Retinal pigment epithelial cell (primary cell): ENCODE measurements at regions not wholly inside any gene's neighbourhood (a gene's known extent, or its start where the extent isn't known, plus 50 kb on each side); places are given as distances from the start of the nearest gene placed in this dataset.

Experiments used
- DNase-seq: peaks from one replicate; pipeline ENCODE4 v3.0.0-alpha.2; 2010; ENCODE audit warnings: low read depth
- H3K4me3 ChIP-seq: 2 replicates; pipeline ENCODE4 v1.5.1; 2011; ENCODE audit warnings: mild to moderate bottlenecking, low read length, control low read depth, moderate library complexity
- TF ChIP-seq, protein P1 (sequence below): conservative IDR thresholded peaks from 2 replicates; pipeline ENCODE4 v1.5.1; 2011; ENCODE audit warnings: low read depth, low read length, control low read depth, inconsistent platforms

DNA sequence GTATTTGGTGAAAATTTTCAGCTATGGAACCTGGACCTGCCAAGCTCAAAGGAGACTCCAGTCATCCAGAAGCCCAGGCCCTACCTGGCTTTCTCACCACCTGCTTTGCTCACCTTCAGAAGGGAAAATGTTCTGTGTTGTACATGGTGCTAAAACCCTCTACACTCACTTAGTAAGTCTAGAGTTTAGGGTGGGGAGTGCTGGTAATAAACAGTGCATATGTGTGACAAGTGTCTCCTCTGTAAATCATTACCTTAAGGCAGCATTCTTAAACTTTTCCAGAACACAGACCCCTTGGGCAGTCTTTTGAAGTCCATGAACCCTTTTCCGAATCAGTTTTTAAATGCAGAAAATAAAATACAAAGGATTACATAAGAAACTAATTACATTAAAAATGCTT lies 248.8 kb upstream of the PIK3R1 start:
- no peak overlapping the region for H3K4me3 ChIP-seq
- TF ChIP-seq, protein P1, sequence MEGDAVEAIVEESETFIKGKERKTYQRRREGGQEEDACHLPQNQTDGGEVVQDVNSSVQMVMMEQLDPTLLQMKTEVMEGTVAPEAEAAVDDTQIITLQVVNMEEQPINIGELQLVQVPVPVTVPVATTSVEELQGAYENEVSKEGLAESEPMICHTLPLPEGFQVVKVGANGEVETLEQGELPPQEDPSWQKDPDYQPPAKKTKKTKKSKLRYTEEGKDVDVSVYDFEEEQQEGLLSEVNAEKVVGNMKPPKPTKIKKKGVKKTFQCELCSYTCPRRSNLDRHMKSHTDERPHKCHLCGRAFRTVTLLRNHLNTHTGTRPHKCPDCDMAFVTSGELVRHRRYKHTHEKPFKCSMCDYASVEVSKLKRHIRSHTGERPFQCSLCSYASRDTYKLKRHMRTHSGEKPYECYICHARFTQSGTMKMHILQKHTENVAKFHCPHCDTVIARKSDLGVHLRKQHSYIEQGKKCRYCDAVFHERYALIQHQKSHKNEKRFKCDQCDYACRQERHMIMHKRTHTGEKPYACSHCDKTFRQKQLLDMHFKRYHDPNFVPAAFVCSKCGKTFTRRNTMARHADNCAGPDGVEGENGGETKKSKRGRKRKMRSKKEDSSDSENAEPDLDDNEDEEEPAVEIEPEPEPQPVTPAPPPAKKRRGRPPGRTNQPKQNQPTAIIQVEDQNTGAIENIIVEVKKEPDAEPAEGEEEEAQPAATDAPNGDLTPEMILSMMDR: no peak
- no peak for DNase-seq

- DNase-seq: no peak
- TF ChIP-seq, protein P1: no peak
- H3K4me3 ChIP-seq: no peak overlapping the region
These were observed 250.9 kb upstream of the PIK3R1 start for GRCh38 chr5:67964619-67965018.

DNA sequence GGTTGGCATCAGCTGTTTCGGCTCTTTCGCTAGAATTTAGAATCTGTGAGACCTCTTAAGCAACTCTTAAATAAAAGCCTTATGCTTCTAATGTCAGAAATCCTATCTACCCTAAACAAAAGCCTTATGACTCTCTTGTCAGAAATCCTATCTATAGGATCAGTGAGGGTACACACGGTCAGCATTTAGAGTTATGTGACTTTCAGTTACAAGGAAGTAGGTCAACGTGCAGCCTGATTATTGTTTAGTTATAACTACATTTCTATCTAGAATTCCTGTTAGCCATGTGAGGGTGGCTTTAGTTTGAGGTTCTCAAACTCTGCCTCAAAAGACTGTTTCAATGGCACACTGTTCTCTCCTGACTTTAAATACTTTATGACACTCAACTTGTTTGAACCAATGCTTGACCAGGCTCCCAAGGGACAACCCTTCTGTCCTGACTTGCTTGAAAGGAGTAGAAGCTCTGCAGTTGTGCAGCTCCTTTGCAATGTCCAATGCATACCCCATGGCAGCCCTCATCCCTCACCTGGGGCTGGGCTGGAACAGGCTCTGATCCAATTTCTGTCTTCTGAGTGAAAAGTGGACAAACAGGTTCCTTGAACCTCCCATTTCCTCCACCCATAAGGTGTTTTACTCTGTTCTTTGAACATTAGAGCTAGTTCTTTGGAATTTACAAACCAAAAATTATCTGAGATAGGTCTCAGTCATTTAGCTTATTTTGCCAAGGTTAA lies 251.6 kb upstream of the PIK3R1 start:
- TF ChIP-seq, protein P1: no peak
- no peak overlapping the region for H3K4me3 ChIP-seq
- DNase-seq: no peak

GRCh38 chr5:67960939-67961338 lies 254.6 kb upstream of the PIK3R1 start:
- H3K4me3 ChIP-seq: no peak overlapping the region
- DNase-seq: peak; percentile 39
- TF ChIP-seq, protein P1: no peak

DNA sequence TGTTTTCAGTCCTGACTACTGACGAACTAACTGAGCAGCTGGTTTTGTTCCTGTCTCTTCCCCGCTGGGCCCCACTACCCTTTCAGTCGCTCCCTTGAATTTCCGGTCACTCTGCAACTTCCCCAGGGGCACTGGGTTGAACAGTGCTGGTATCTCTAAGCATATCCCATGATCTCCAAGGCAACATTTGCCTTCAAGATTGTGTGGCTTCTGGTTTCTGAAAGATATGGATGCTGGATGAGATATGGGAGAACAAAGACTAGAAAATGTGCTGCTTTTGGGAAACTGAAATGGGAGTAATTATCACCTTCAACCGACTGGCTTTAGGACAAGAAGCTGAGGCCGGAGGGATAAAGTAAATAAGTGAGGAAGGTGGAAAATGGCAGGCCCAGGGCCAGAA lies 258.2 kb upstream of the PIK3R1 start:
- TF ChIP-seq, protein P1: no peak
- H3K4me3 ChIP-seq: no peak overlapping the region
- DNase-seq: no peak

GRCh38 chr5:67954351-67954750 lies 261.2 kb upstream of the PIK3R1 start:
- no peak for DNase-seq
- H3K4me3 ChIP-seq: no peak overlapping the region
- TF ChIP-seq, protein P1: no peak

DNA sequence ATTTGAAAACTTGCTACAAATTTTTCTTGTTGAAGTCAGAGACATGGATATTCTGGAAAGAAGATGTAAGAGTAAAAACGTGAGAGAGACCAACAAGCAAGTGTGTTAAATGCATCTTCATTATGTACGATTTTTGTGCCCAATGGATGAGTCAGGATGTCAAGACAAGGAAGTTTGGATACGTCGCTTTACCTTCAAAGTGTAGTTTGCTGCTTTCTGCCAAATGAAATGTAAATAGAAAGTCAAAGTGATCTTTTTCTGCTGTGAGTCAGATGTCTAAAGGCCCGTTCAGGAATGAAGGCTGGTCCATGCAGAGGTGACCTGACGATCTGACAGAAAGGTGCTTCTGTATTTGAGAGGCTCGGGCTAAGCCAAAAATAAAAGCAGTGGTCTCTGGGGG lies 273.1 kb upstream of the PIK3R1 start:
- DNase-seq: no peak
- TF ChIP-seq, protein P1: no peak
- H3K4me3 ChIP-seq: no peak overlapping the region
